ENCODE measurements at regions not wholly inside any gene's neighbourhood (a gene's known extent, or its start where the extent isn't known, plus 50 kb on each side); places are given as distances from the start of the nearest gene placed in this dataset.
"Not testable (repeated sequence)": the region's sequence is repeated elsewhere in the genome, so short reads cannot be mapped to it uniquely, and the experiment has no call there.

DNA sequence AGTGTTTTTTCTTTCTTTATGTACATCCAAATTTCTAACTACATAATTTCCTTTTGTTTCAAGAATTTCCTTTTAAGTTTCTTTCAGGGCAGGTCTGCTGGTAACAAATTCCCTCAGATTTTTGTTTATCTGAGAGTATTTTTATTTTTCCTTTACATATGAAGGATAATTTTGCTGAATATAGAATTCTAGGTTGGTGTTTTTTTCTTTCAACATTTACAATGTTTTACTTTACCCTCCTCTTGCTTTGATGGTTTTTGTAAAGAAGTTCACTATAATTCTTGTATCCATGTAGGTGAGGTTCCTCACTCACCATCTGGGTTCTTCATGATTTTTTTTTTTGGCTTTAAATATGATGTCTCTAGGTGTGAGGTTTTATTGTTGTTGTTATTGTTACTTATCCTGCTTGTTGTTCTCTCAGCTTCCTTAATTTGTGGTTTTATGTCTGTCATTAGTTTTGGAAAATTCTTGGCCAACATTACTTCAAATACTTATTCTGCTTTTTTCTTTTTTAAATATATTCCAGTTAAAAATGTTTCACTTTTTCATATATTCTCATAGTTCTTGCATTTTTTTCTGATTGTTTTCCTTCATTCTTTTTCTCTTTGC, 580.1 kb upstream of the CITED2 start:
- H3K36me3 ChIP-seq, result no peaks in the 10 kb centered on the region
- no peaks in the 10 kb centered on the region for H3K9me3 ChIP-seq
- no peaks in the 10 kb centered on the region for H3K27me3 ChIP-seq
- H3K27ac ChIP-seq, result no peak overlapping the region
- DNase-seq (ENCODE audit: low spot score in 2 of 2), result no peak
- no peaks in the 10 kb centered on the region for H3K4me1 ChIP-seq
- TF ChIP-seq POLR2AphosphoS5 (IDR thresholded peaks at IDR 0.05) (no peak), CTCF (IDR thresholded peaks at IDR 0.05) (no peak), POLR2A (IDR thresholded peaks at IDR 0.05) (no peak)
- no peak overlapping the region for H3K4me3 ChIP-seq

GRCh38 chr6:139953780-139954179, 579.3 kb upstream of the CITED2 start:
- not testable (repeated sequence) for H3K9me3 ChIP-seq; H3K27me3 ChIP-seq; H3K36me3 ChIP-seq; H3K27ac ChIP-seq; DNase-seq (ENCODE audit: low spot score in 2 of 2); H3K4me1 ChIP-seq; H3K4me3 ChIP-seq
- WGBS, result 96% methylated on average over 11 of the region's 11 CpGs

DNA sequence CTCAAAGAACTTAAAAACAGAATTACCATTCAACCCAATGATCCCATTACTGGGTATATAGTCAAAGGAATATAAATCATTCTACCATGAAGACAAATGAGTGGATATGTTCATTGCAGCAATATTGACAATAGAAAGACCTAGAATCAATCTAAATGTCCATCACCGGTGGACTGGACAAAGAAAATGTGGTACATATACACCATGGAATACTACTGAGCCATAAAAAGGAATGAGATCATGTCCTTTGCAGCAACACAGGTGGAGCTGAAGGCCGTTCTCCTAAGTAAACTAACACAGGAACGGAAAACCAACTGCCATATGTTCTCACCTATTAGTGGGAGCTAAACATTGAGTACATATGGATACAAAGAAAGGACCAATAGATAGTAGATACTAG, 576.7 kb upstream of the CITED2 start:
- WGBS, result 61% methylated on average over 3 of the region's 3 CpGs
- no peak overlapping the region for H3K27ac ChIP-seq

GRCh38 chr6:139944976-139945375, 570.5 kb upstream of the CITED2 start:
- Histone ChIP-seq H3K36me3 (no peaks in the 10 kb centered on the region), H3K4me3 (no peak overlapping the region), H3K27me3 (no peaks in the 10 kb centered on the region), H3K4me1 (peaks cover 3% of the 10 kb centered on the region), H3K9me3 (no peaks in the 10 kb centered on the region), H3K27ac (no peak overlapping the region)
- no peak for DNase-seq (ENCODE audit: low spot score in 2 of 2)
- WGBS, result 80% methylated on average over 2 of the region's 2 CpGs
- TF ChIP-seq POLR2A (IDR thresholded peaks at IDR 0.05) (no peak), POLR2AphosphoS5 (IDR thresholded peaks at IDR 0.05) (no peak), CTCF (IDR thresholded peaks at IDR 0.05) (no peak), EP300 (IDR thresholded peaks at IDR 0.05) (no peak)

More for the DNA sequence above, 576.7 kb upstream of the CITED2 start:
- no peaks in the 10 kb centered on the region for H3K9me3 ChIP-seq
- DNase-seq (ENCODE audit: low spot score in 2 of 2), result no peak
- H3K36me3 ChIP-seq, result no peaks in the 10 kb centered on the region
- H3K4me1 ChIP-seq, result no peaks in the 10 kb centered on the region
- TF ChIP-seq EP300 (IDR thresholded peaks at IDR 0.05) (no peak), POLR2AphosphoS5 (IDR thresholded peaks at IDR 0.05) (no peak), POLR2A (IDR thresholded peaks at IDR 0.05) (no peak), CTCF (IDR thresholded peaks at IDR 0.05) (no peak)
- H3K4me3 ChIP-seq, result no peak overlapping the region
- H3K27me3 ChIP-seq, result no peaks in the 10 kb centered on the region

DNA sequence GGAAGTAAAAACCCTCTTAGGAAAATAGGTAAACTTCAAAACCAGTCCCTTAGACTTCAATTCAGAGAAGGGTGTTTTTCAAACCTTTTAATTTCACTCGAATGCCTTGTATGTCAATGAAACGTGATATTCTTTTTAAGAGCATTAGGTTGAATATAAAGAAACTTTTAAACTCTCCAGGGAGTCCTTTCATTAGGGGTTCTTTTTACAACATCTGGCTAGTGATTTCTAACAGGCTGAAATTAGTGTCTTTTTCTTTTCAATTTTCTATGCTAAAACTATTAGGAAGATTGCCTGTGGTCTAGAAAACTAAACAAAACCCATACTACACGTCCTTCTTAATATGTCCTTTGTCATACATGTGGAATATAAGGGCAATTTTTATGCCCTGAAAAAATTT, 569.7 kb upstream of the CITED2 start:
- Histone ChIP-seq H3K9me3 (no peaks in the 10 kb centered on the region), H3K36me3 (no peaks in the 10 kb centered on the region), H3K4me3 (no peak overlapping the region), H3K4me1 (peaks cover 3% of the 10 kb centered on the region), H3K27ac (no peak overlapping the region), H3K27me3 (no peaks in the 10 kb centered on the region)
- WGBS, result 63% methylated on average over 3 of the region's 3 CpGs
- no peak for TF ChIP-seq CTCF (IDR thresholded peaks at IDR 0.05)
- TF ChIP-seq POLR2AphosphoS5 (IDR thresholded peaks at IDR 0.05), result no peak
- TF ChIP-seq EP300 (IDR thresholded peaks at IDR 0.05), result no peak
- TF ChIP-seq POLR2A (IDR thresholded peaks at IDR 0.05), result no peak
- no peak for DNase-seq (ENCODE audit: low spot score in 2 of 2)

DNA sequence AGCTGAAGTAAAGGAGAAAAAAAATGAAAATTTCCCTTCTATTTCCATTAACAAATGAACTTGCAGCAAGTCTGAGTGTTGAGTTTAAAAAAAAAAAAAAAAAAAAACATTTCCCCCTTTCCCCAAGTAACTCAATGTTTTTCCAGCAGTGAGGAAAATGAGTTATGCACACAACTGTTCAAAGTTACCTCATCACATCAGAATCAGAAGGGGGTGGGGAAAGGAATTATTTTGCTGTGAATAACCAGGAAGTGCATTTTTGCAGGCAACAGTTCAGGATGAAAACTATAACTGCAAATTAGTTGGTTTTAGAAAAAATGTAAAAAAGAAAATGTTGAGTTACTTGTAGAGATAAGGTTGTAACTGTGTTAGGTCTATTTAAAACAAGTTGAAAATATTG, 568.9 kb upstream of the CITED2 start:
- TF ChIP-seq POLR2AphosphoS5 (IDR thresholded peaks at IDR 0.05) (no peak), CTCF (IDR thresholded peaks at IDR 0.05) (no peak), EP300 (IDR thresholded peaks at IDR 0.05) (no peak), POLR2A (IDR thresholded peaks at IDR 0.05) (no peak)
- Histone ChIP-seq H3K4me1 (peaks cover 3% of the 10 kb centered on the region), H3K27ac (no peak overlapping the region), H3K9me3 (no peaks in the 10 kb centered on the region), H3K4me3 (no peak overlapping the region), H3K27me3 (no peaks in the 10 kb centered on the region), H3K36me3 (no peaks in the 10 kb centered on the region)
- DNase-seq (ENCODE audit: low spot score in 2 of 2), result no peak
